ENCODE measurements at regions not wholly inside any gene's neighbourhood (a gene's known extent, or its start where the extent isn't known, plus 50 kb on each side); places are given as distances from the start of the nearest gene placed in this dataset.

GRCh38 chr9:105173306-105173705 lies 71.1 kb upstream of the SLC44A1 start:
- peak overlapping the region; percentile 71 for H3K27ac Mint-ChIP-seq
- no peak overlapping the region for H3K4me3 ChIP-seq
- H3K4me1 ChIP-seq (ENCODE audit: insufficient read depth), result peaks cover 21% of the 10 kb centered on the region
- peaks cover 35% of the 10 kb centered on the region for H3K4me1 Mint-ChIP-seq
- no peaks in the 10 kb centered on the region for H3K36me3 ChIP-seq (ENCODE audit: insufficient read depth)
- H3K36me3 Mint-ChIP-seq (ENCODE audit: low read depth), result no peaks in the 10 kb centered on the region; the same call in 2 of the 3 replicates
- peaks cover 3% of the 10 kb centered on the region for H3K27me3 Mint-ChIP-seq (ENCODE audit: insufficient read depth, low read depth, poor library complexity)
- H3K27me3 ChIP-seq (ENCODE audit: insufficient read depth), result no peaks in the 10 kb centered on the region
- DNase-seq (ENCODE audit: low spot score) (peak; percentile 69), ATAC-seq (peak; percentile 83)
- H3F3A ChIP-seq (replicated peaks; ENCODE audit: low read depth), result no peaks in the 10 kb centered on the region
- H3K9me2 ChIP-seq (ENCODE audit: insufficient read depth), result 0 out of 2 replicates have a peak, but pooled peaks cover 11% of the 10 kb centered on the region
- peak overlapping the region; percentile 9; the same call in 1 of the 2 replicates for H3K4me2 ChIP-seq
- H3K79me2 ChIP-seq (replicated peaks; ENCODE audit: insufficient read depth), result no peaks in the 10 kb centered on the region
- peak overlapping the region; percentile 38; the same call in 2 of the 3 replicates for H3K4me3 Mint-ChIP-seq
- H3K9me3 Mint-ChIP-seq, result no peaks in the 10 kb centered on the region
- H4K20me1 ChIP-seq (replicated peaks; ENCODE audit: insufficient read depth), result no peaks in the 10 kb centered on the region
- no peak overlapping the region; the same call in 1 of the 2 replicates for H2AFZ ChIP-seq
- H3K27ac ChIP-seq (ENCODE audit: low read depth), result no peak overlapping the region
- peak; percentile 49; the same call in 1 of the 2 replicates for TF ChIP-seq ETS1 (IDR thresholded peaks at IDR 0.05)
- TF ChIP-seq ZNF331 (CRISPR knock-in tag; IDR thresholded peaks at IDR 0.05; ENCODE audit: low read depth), result no peak
- TF ChIP-seq NANOG (IDR thresholded peaks at IDR 0.05; ENCODE audit: borderline replicate concordance), result peak; percentile 90
- peak; percentile 94 for TF ChIP-seq ZNF462 (CRISPR knock-in tag; IDR thresholded peaks at IDR 0.05)
- TF ChIP-seq STAT1 (IDR thresholded peaks at IDR 0.05; ENCODE audit: unreplicated experiment), result no peak
